Small intestine (tissue), 7 donors: ENCODE measurements at regions not wholly inside any gene's neighbourhood (a gene's known extent, or its start where the extent isn't known, plus 50 kb on each side); places are given as distances from the start of the nearest gene placed in this dataset.

Source experiments
- DNase-seq, 2 donors: peaks; one replicate each; pipeline versions ENCODE4 v3.0.0 to v3.0.0-alpha.2; 2013
- FAIRE-seq: peaks from 2 replicates; lab custom pipeline; 2012; peaks lifted over from hg19 to GRCh38; lab: Jason Lieb, UNC
- H3K27ac ChIP-seq, 3 donors: one replicate each; pipeline ENCODE4 v1.5.1; 2013; ENCODE audit warnings: low read length in 2 of 3, mild to moderate bottlenecking in 2 of 3, control low read depth in 1 of 3, inconsistent platforms in 1 of 3, low read depth in 1 of 3, moderate library complexity in 1 of 3
- H3K27me3 ChIP-seq, 3 donors: one replicate each; pipeline ENCODE4 v1.6.1; 2013; ENCODE audit warnings: low read length in 3 of 3, inconsistent platforms in 1 of 3; ENCODE audit not compliant: control insufficient read depth in 3 of 3, insufficient read depth in 3 of 3
- H3K36me3 ChIP-seq, 3 donors: one replicate each; pipeline ENCODE4 v1.6.1; 2013; ENCODE audit warnings: low read length in 3 of 3, inconsistent platforms in 1 of 3, low read depth in 1 of 3, mild to moderate bottlenecking in 1 of 3, moderate library complexity in 1 of 3; ENCODE audit not compliant: control insufficient read depth in 3 of 3, insufficient read depth in 2 of 3
- H3K4me1 ChIP-seq, 3 donors: one replicate each; pipeline ENCODE4 v1.6.1; 2013; ENCODE audit warnings: low read length in 2 of 3, inconsistent platforms in 1 of 3, low read depth in 1 of 3, mild to moderate bottlenecking in 1 of 3, moderate library complexity in 1 of 3; ENCODE audit not compliant: control insufficient read depth in 3 of 3, insufficient read depth in 2 of 3
- H3K4me3 ChIP-seq, 3 donors: one replicate each; pipeline ENCODE4 v1.5.1; 2013; ENCODE audit warnings: low read length in 3 of 3, control low read depth in 1 of 3, inconsistent platforms in 1 of 3, low read depth in 1 of 3, mild to moderate bottlenecking in 1 of 3, moderate library complexity in 1 of 3
- H3K9me3 ChIP-seq, 2 donors: one replicate each; pipeline ENCODE4 v1.6.1; 2013; ENCODE audit warnings: low read depth in 1 of 2, low read length in 1 of 2; ENCODE audit not compliant: control insufficient read depth in 2 of 2, insufficient read depth in 1 of 2
- WGBS, 3 donors: extraction: QIAGEN DNeasy Blood & Tissue Kit; methylation state at CpG; one replicate each; pipeline ENCODE4 v1.1.7; 2013; 5-methylcytosine and 5-hydroxymethylcytosine counted together
- donor health status: healthy with polysubstance abuse.
- donor health status: control.
- donor health status: control.
- donor health status: Bipolar disorder and iron deficiency.
- donor health status: healthy.

GRCh38 chr2:129722306-129723019 is 257.0 kb upstream of the RAB6C start:
- Histone ChIP-seq H3K4me3 (no peak overlapping the region), H3K9me3 (no peaks in the 10 kb centered on the region), H3K27ac (peak overlapping the region in 1 of 3 donors; percentile 25), H3K4me1 (peaks cover 0 to 32% (median 0%) of the 10 kb centered on the region in 3 donors), H3K27me3 (peaks cover 0 to 4% (median 0%) of the 10 kb centered on the region in 3 donors), H3K36me3 (no peaks in the 10 kb centered on the region)
- FAIRE-seq, result no peak
- DNase-seq, result peak in 1 of 2 donors; percentile 68
- WGBS, 3 donors, result 45 to 70% (median 61%) methylated on average over 20 of the region's 20 CpGs

GRCh38 chr2:129723277-129724020 is 256.0 kb upstream of the RAB6C start:
- H3K9me3 ChIP-seq, result no peaks in the 10 kb centered on the region
- peaks cover 0 to 26% (median 0%) of the 10 kb centered on the region in 3 donors for H3K4me1 ChIP-seq
- no peak for DNase-seq
- 79 to 83% (median 79%) methylated on average over 13 of the region's 13 CpGs for WGBS, 3 donors
- no peak overlapping the region for H3K27ac ChIP-seq
- peaks cover 0 to 3% (median 0%) of the 10 kb centered on the region in 3 donors for H3K27me3 ChIP-seq
- H3K36me3 ChIP-seq, result no peaks in the 10 kb centered on the region
- no peak for FAIRE-seq
- H3K4me3 ChIP-seq, result no peak overlapping the region

- H3K27ac ChIP-seq, result no peak overlapping the region
- H3K4me3 ChIP-seq, result no peak overlapping the region
- peaks cover 0 to 26% (median 0%) of the 10 kb centered on the region in 3 donors for H3K4me1 ChIP-seq
- H3K36me3 ChIP-seq, result no peaks in the 10 kb centered on the region
- H3K27me3 ChIP-seq, result peaks cover 0 to 3% (median 0%) of the 10 kb centered on the region in 3 donors
- no peaks in the 10 kb centered on the region for H3K9me3 ChIP-seq
- no peak for FAIRE-seq
- DNase-seq, result no peak
- 85 to 90% (median 89%) methylated on average over 10 of the region's 10 CpGs for WGBS, 3 donors
Observed at GRCh38 chr2:129724021-129724757, 255.3 kb upstream of the RAB6C start.

GRCh38 chr2:129726216-129726615 is 253.2 kb upstream of the RAB6C start:
- 4 to 40% (median 22%) methylated on average over 5 of the region's 5 CpGs for WGBS, 3 donors
- Histone ChIP-seq H3K36me3 (no peaks in the 10 kb centered on the region), H3K9me3 (no peaks in the 10 kb centered on the region), H3K4me1 (peaks cover 0 to 26% (median 0%) of the 10 kb centered on the region in 3 donors), H3K27me3 (no peaks in the 10 kb centered on the region), H3K4me3 (no peak overlapping the region), H3K27ac (no peak overlapping the region)
- DNase-seq, result peak; percentile 30 to 83
- FAIRE-seq, result no peak

GRCh38 chr2:129727286-129727685 is 252.2 kb upstream of the RAB6C start:
- Histone ChIP-seq H3K4me1 (peaks cover 0 to 23% (median 0%) of the 10 kb centered on the region in 3 donors), H3K27ac (no peak overlapping the region), H3K27me3 (no peaks in the 10 kb centered on the region), H3K36me3 (no peaks in the 10 kb centered on the region), H3K4me3 (no peak overlapping the region), H3K9me3 (no peaks in the 10 kb centered on the region)
- DNase-seq (no peak), FAIRE-seq (no peak)
- 85 to 94% (median 91%) methylated on average over 4 of the region's 4 CpGs for WGBS, 3 donors

- Histone ChIP-seq H3K4me1 (peaks cover 0 to 13% (median 0%) of the 10 kb centered on the region in 3 donors), H3K36me3 (no peaks in the 10 kb centered on the region), H3K27me3 (no peaks in the 10 kb centered on the region), H3K9me3 (no peaks in the 10 kb centered on the region), H3K4me3 (no peak overlapping the region), H3K27ac (no peak overlapping the region)
- 82 to 94% (median 88%) methylated on average over 12 to 14 of the region's 14 CpGs for WGBS, 3 donors
- FAIRE-seq, result no peak
- DNase-seq, result no peak
Observed at GRCh38 chr2:129728035-129728972, 251.2 kb upstream of the RAB6C start.

GRCh38 chr2:129729011-129729410 is 250.5 kb upstream of the RAB6C start:
- H3K4me3 ChIP-seq, result no peak overlapping the region
- no peaks in the 10 kb centered on the region for H3K9me3 ChIP-seq
- H3K36me3 ChIP-seq, result no peaks in the 10 kb centered on the region
- FAIRE-seq (no peak), DNase-seq (no peak)
- H3K27me3 ChIP-seq, result no peaks in the 10 kb centered on the region
- no peak overlapping the region for H3K27ac ChIP-seq
- 85 to 91% (median 86%) methylated on average over 9 of the region's 9 CpGs for WGBS, 3 donors
- peaks cover 0 to 9% (median 0%) of the 10 kb centered on the region in 3 donors for H3K4me1 ChIP-seq
